Panc1 (cell line): ENCODE measurements at regions not wholly inside any gene's neighbourhood (a gene's known extent, or its start where the extent isn't known, plus 50 kb on each side); places are given as distances from the start of the nearest gene placed in this dataset.

ENCODE experiments used
- ATAC-seq: fragments of 200-7000 bp; cut with Tn5 transposase; 2 replicates; pipeline ENCODE4 v1.9.1; 2020; ENCODE audit warnings: mild to moderate bottlenecking, moderate library complexity
- BruUV-seq: library from RNA; stranded (reverse); fragments of 400-500 nt; replicated peaks from 2 replicates; lab custom pipeline; 2021; lab: Mats Ljungman, UMichigan
- CTCF ChIA-PET: fragments of 300-600 bp; sonication (Branson Sonifier 250); formaldehyde crosslinking; loops from one replicate; lab custom pipeline; 2022; ENCODE audit warnings: antibody characterized with exemption; lab: Charles Lee
- POLR2A ChIA-PET: fragments of 300-600 bp; sonication (Branson Sonifier 250); formaldehyde crosslinking; loops from one replicate; lab custom pipeline; 2022; ENCODE audit warnings: antibody characterized with exemption; lab: Charles Lee
- DNase-seq: peaks from one replicate; pipeline ENCODE4 v3.0.0-alpha.2; 2010; ENCODE audit warnings: low read depth, low spot score
- H3K27ac ChIP-seq: 2 replicates; pipeline ENCODE4 v1.5.1; 2011; ENCODE audit warnings: mild to moderate bottlenecking, low read length, inconsistent platforms
- H3K27me3 ChIP-seq: fragments of 200-500 bp; sonication (Bioruptor generic); 2 replicates; pipeline ENCODE4 v1.6.0; 2014; ENCODE audit warnings: low read length, inconsistent platforms; ENCODE audit not compliant: control insufficient read depth, insufficient read depth
- H3K36me3 ChIP-seq: fragments of 200-500 bp; sonication (Bioruptor generic); 2 replicates; pipeline ENCODE4 v1.5.1; 2014; ENCODE audit warnings: inconsistent platforms, mild to moderate bottlenecking, low read length, moderate library complexity; ENCODE audit not compliant: control insufficient read depth, insufficient read depth
- H3K4me1 ChIP-seq: 2 replicates; pipeline ENCODE4 v1.5.1; 2011; ENCODE audit warnings: inconsistent platforms, mild to moderate bottlenecking, low read length, moderate library complexity; ENCODE audit not compliant: control insufficient read depth, insufficient read depth
- H3K4me3 ChIP-seq, 2 experiments: 2 replicates each; pipeline ENCODE4 v1.5.1; 2011 to 2012; ENCODE audit warnings: low read depth in 2 of 2, low read length in 2 of 2, mild to moderate bottlenecking in 2 of 2, inconsistent platforms in 1 of 2, moderate library complexity in 1 of 2
- H3K9me3 ChIP-seq: fragments of 200-500 bp; sonication (Bioruptor generic); 2 replicates; pipeline ENCODE4 v1.5.1; 2014; ENCODE audit warnings: low read depth, mild to moderate bottlenecking, inconsistent platforms, low read length, moderate library complexity; ENCODE audit not compliant: control insufficient read depth, insufficient read depth
- CTCF ChIP-seq: fragments of 450-650 bp; IDR thresholded peaks from 2 replicates; pipeline ENCODE4 v1.5.1; 2017; ENCODE audit warnings: mild to moderate bottlenecking
- POLR2AphosphoS5 ChIP-seq: IDR thresholded peaks from 2 replicates; pipeline ENCODE4 v1.6.1; 2012; ENCODE audit warnings: mild to moderate bottlenecking, low read depth, low read length, moderate library complexity
- REST ChIP-seq, 2 experiments: IDR thresholded peaks; 2 replicates each; pipeline ENCODE4 v1.6.1; 2011 to 2012; ENCODE audit warnings: low read depth in 2 of 2, control low read depth in 1 of 2, low read length in 1 of 2, mild to moderate bottlenecking in 1 of 2, moderate library complexity in 1 of 2; ENCODE audit not compliant: insufficient read depth in 1 of 2
- SIN3A ChIP-seq: IDR thresholded peaks from 2 replicates; pipeline ENCODE4 v1.6.1; 2012; ENCODE audit warnings: low read depth, mild to moderate bottlenecking, low read length, moderate library complexity, borderline replicate concordance; ENCODE audit not compliant: insufficient read depth
- TCF7L2 ChIP-seq: IDR thresholded peaks from 2 replicates; pipeline ENCODE4 v1.6.1; 2011; ENCODE audit warnings: mild to moderate bottlenecking, low read depth, low read length, inconsistent platforms
- in situ Hi-C: cut with HindIII; loops from 2 replicates; pipeline ENCODE4 v1.10.0; 2016; ENCODE audit warnings: low sequenced_read_pairs, low pct_unique_long_range_greater_than_20kb
- intact Hi-C: fragments of 100-400 bp; cut with micrococcal nuclease; formaldehyde crosslinking; loops from one replicate; pipeline ENCODE4 v1.10.0; 2022; ENCODE audit not compliant: unreplicated experiment

- TF ChIP-seq TCF7L2: no peak
- no peak for TF ChIP-seq REST (IDR thresholded peaks at IDR 0.05; ENCODE audit: insufficient read depth in 1 of 2, low read depth in 2 of 2, low read length in 1 of 2)
- TF ChIP-seq SIN3A: no peak
- no peak for TF ChIP-seq CTCF
- no peak for TF ChIP-seq POLR2AphosphoS5
- in situ Hi-C loops: no loop called here
- H3K27me3 ChIP-seq: no peaks in the 10 kb centered on the region
- ChIA-PET POLR2A (no interaction called here), CTCF (no interaction called here)
- no peak overlapping the region for H3K4me3 ChIP-seq
- BruUV-seq: no TSS peak
- H3K4me1 ChIP-seq: no peaks in the 10 kb centered on the region
- ATAC-seq (no peak), DNase-seq (no peak)
- no peaks in the 10 kb centered on the region for H3K36me3 ChIP-seq
- no peak overlapping the region for H3K27ac ChIP-seq
- intact Hi-C loops: no loop called here
- H3K9me3 ChIP-seq: no peaks in the 10 kb centered on the region
Observed at GRCh38 chr4:141416677-141417363, 196.1 kb downstream of the ZNF330 start.

GRCh38 chr4:141417387-141417786 is 196.7 kb downstream of the ZNF330 start:
- H3K27ac ChIP-seq: no peak overlapping the region
- DNase-seq (no peak), ATAC-seq (no peak)
- ChIA-PET CTCF (no interaction called here), POLR2A (no interaction called here)
- intact Hi-C loops (no loop called here), in situ Hi-C loops (no loop called here)
- H3K4me1 ChIP-seq: no peaks in the 10 kb centered on the region
- no peaks in the 10 kb centered on the region for H3K9me3 ChIP-seq
- H3K4me3 ChIP-seq: no peak overlapping the region
- no peak for TF ChIP-seq TCF7L2
- TF ChIP-seq CTCF: no peak
- no peak for TF ChIP-seq POLR2AphosphoS5
- no peak for TF ChIP-seq SIN3A
- no peak for TF ChIP-seq REST (IDR thresholded peaks at IDR 0.05; ENCODE audit: insufficient read depth in 1 of 2, low read depth in 2 of 2, low read length in 1 of 2)
- H3K27me3 ChIP-seq: no peaks in the 10 kb centered on the region
- BruUV-seq: no TSS peak
- no peaks in the 10 kb centered on the region for H3K36me3 ChIP-seq
